Body of pancreas (tissue), 4 donors: ENCODE measurements at regions not wholly inside any gene's neighbourhood (a gene's known extent, or its start where the extent isn't known, plus 50 kb on each side); places are given as distances from the start of the nearest gene placed in this dataset.

Source experiments
- ATAC-seq: fragments of 150-250 bp; one replicate; pipeline ENCODE4 v1.9.1; 2016
- DNase-seq, 4 donors: peaks; one replicate each; pipeline ENCODE4 v3.0.0-alpha.2; 2019
- H3K27ac ChIP-seq, 4 donors: fragments of 200-600 bp; sonication (generic); 1 replicate in 3 of 4; 2 replicates in 1 of 4; pipeline versions ENCODE4 v1.5.1 to v1.6.1; 2016 to 2019; ENCODE audit warnings: mild to moderate bottlenecking in 1 of 4, mixed read lengths in 1 of 4, moderate library complexity in 1 of 4
- H3K27me3 ChIP-seq, 2 donors: fragments of 200-600 bp; sonication (generic); one replicate each; pipeline ENCODE4 v1.6.0; 2016; ENCODE audit warnings: mild to moderate bottlenecking in 1 of 2
- H3K36me3 ChIP-seq, 2 donors: fragments of 200-600 bp; sonication (generic); replicated peaks in 1 of 2; 2 replicates each; pipeline ENCODE4 v1.5.1; 2016; ENCODE audit warnings: low read depth in 2 of 2; ENCODE audit not compliant: insufficient read depth in 1 of 2
- H3K4me1 ChIP-seq: fragments of 200-600 bp; sonication (generic); one replicate; pipeline ENCODE4 v1.6.0; 2016
- H3K4me3 ChIP-seq, 2 donors: fragments of 200-600 bp; sonication (generic); 1 replicate in 1 of 2; 2 replicates in 1 of 2; pipeline ENCODE4 v1.5.1; 2016 to 2019
- H3K9me3 ChIP-seq, 3 donors: fragments of 200-600 bp; sonication (generic); 1 replicate in 2 of 3; 2 replicates in 1 of 3; pipeline ENCODE4 v1.5.1; 2016
- POLR2A ChIP-seq, 3 donors: fragments of 450-650 bp; IDR thresholded peaks; one replicate each; pipeline ENCODE4 v1.6.1; 2016; ENCODE audit warnings: antibody characterized with exemption in 3 of 3, mild to moderate bottlenecking in 2 of 3
- WGBS, 2 donors: methylation state at CpG; one replicate each; pipeline ENCODE4 v1.1.5; 2017; 5-methylcytosine and 5-hydroxymethylcytosine counted together
- intact Hi-C: fragments of 100-400 bp; cut with DNase I; formaldehyde crosslinking; loops from one replicate; pipeline ENCODE4 v1.15.1; 2023
- TF ChIP-seq, protein P1 (sequence below), 7 experiments: fragments of 450-650 bp in 4 of 7; fragments of 200-600 bp in 3 of 7; sonication (generic) in 3 of 7; IDR thresholded peaks; one replicate each; pipeline ENCODE4 v1.5.1; 2016 to 2019; ENCODE audit warnings: antibody characterized with exemption in 7 of 7

GRCh38 chr18:56458770-56459712 is 179.4 kb downstream of the TXNL1 start:
- no peak for TF ChIP-seq POLR2A (IDR thresholded peaks at IDR 0.05)
- TF ChIP-seq, protein P1, sequence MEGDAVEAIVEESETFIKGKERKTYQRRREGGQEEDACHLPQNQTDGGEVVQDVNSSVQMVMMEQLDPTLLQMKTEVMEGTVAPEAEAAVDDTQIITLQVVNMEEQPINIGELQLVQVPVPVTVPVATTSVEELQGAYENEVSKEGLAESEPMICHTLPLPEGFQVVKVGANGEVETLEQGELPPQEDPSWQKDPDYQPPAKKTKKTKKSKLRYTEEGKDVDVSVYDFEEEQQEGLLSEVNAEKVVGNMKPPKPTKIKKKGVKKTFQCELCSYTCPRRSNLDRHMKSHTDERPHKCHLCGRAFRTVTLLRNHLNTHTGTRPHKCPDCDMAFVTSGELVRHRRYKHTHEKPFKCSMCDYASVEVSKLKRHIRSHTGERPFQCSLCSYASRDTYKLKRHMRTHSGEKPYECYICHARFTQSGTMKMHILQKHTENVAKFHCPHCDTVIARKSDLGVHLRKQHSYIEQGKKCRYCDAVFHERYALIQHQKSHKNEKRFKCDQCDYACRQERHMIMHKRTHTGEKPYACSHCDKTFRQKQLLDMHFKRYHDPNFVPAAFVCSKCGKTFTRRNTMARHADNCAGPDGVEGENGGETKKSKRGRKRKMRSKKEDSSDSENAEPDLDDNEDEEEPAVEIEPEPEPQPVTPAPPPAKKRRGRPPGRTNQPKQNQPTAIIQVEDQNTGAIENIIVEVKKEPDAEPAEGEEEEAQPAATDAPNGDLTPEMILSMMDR (IDR thresholded peaks at IDR 0.05) = no peak
- ATAC-seq (no peak), DNase-seq (no peak)
- intact Hi-C loops = no loop called here
- H3K9me3 ChIP-seq = no peaks in the 10 kb centered on the region
- no peaks in the 10 kb centered on the region for H3K36me3 ChIP-seq
- H3K27ac ChIP-seq = no peak overlapping the region
- H3K4me3 ChIP-seq = no peak overlapping the region
- H3K27me3 ChIP-seq = no peaks in the 10 kb centered on the region
- H3K4me1 ChIP-seq = no peaks in the 10 kb centered on the region
- 73 to 80% methylated on average over 13 of the region's 13 CpGs for WGBS, 2 donors

GRCh38 chr18:56455874-56456273 is 182.5 kb downstream of the TXNL1 start:
- 84 to 93% methylated on average over 2 of the region's 2 CpGs for WGBS, 2 donors
- intact Hi-C loops = no loop called here
- no peak for ATAC-seq

DNA sequence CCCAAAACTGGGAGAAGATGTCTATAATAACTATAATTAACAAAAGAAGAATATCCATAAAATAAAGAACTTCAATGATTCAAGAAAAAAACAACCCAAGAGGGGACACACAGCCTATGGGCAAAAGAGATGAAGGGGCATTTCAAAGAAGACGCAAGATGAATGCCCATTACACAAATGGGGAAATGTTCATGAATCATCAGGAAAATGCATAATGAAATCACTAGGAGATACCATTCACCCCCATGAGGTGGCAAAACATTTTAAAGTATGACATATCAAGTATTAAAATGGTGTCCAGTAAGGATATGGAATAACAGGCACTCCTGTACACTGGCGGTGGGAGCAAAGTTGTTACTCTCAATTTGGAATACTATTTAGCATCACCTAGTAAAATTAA is 183.3 kb downstream of the TXNL1 start:
- ATAC-seq = no peak
- no peaks in the 10 kb centered on the region for H3K27me3 ChIP-seq
- 87 to 90% methylated on average over 2 of the region's 2 CpGs for WGBS, 2 donors
- no peak for DNase-seq
- H3K27ac ChIP-seq = no peak overlapping the region
- H3K4me3 ChIP-seq = no peak overlapping the region
- intact Hi-C loops = no loop called here
- TF ChIP-seq, protein P1 (IDR thresholded peaks at IDR 0.05) = no peak
- TF ChIP-seq POLR2A (IDR thresholded peaks at IDR 0.05) = no peak
- no peaks in the 10 kb centered on the region for H3K9me3 ChIP-seq
- no peaks in the 10 kb centered on the region for H3K36me3 ChIP-seq
- H3K4me1 ChIP-seq = no peaks in the 10 kb centered on the region

More at GRCh38 chr18:56455874-56456273, 182.5 kb downstream of the TXNL1 start:
- no peak overlapping the region for H3K4me3 ChIP-seq
- H3K27ac ChIP-seq = no peak overlapping the region
- no peak for DNase-seq
- no peaks in the 10 kb centered on the region for H3K4me1 ChIP-seq
- H3K9me3 ChIP-seq = no peaks in the 10 kb centered on the region
- no peaks in the 10 kb centered on the region for H3K27me3 ChIP-seq
- TF ChIP-seq, protein P1 (IDR thresholded peaks at IDR 0.05) = no peak
- TF ChIP-seq POLR2A (IDR thresholded peaks at IDR 0.05) = no peak
- no peaks in the 10 kb centered on the region for H3K36me3 ChIP-seq

- DNase-seq = no peak
- intact Hi-C loops = no loop called here
- 61 to 64% methylated on average over 3 of the region's 3 CpGs for WGBS, 2 donors
- TF ChIP-seq, protein P1 (IDR thresholded peaks at IDR 0.05) = no peak
- TF ChIP-seq POLR2A (IDR thresholded peaks at IDR 0.05) = no peak
- H3K4me3 ChIP-seq = no peak overlapping the region
- ATAC-seq = no peak
- no peaks in the 10 kb centered on the region for H3K27me3 ChIP-seq
- no peaks in the 10 kb centered on the region for H3K9me3 ChIP-seq
- H3K4me1 ChIP-seq = no peaks in the 10 kb centered on the region
- no peaks in the 10 kb centered on the region for H3K36me3 ChIP-seq
- no peak overlapping the region for H3K27ac ChIP-seq
Measured at GRCh38 chr18:56453631-56454030, 184.8 kb downstream of the TXNL1 start.

DNA sequence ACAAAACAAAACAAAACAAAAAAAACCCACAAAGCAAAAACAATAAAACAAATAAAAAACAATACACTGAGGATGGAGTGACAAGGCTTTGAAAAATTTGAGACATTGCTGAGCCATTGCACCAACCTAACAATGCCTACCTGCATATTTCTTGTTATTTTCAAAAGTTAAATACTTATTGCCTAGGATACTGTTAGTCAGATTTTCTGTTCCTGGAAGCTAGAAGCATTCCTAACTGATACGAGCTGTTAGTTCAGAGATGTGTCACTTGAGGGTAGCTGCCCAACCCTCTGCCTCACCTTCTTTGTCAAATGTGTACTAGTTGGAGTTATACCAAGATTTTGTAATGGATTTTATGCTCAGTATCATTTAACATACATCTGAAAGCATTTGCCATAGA is 187.2 kb downstream of the TXNL1 start:
- Histone ChIP-seq H3K9me3 (no peaks in the 10 kb centered on the region), H3K4me3 (no peak overlapping the region), H3K36me3 (no peaks in the 10 kb centered on the region), H3K27me3 (no peaks in the 10 kb centered on the region), H3K4me1 (no peaks in the 10 kb centered on the region), H3K27ac (no peak overlapping the region)
- no peak for TF ChIP-seq POLR2A (IDR thresholded peaks at IDR 0.05)
- TF ChIP-seq, protein P1 (IDR thresholded peaks at IDR 0.05) = no peak
- intact Hi-C loops = no loop called here
- WGBS, 2 donors = 60 to 63% methylated on average over 1 of the region's 1 CpG
- DNase-seq = no peak
- ATAC-seq = no peak
